Sigmoid colon (tissue), 6 donors: ENCODE measurements at regions not wholly inside any gene's neighbourhood (a gene's known extent, or its start where the extent isn't known, plus 50 kb on each side); places are given as distances from the start of the nearest gene placed in this dataset.

Source experiments
- DNase-seq: peaks from one replicate; pipeline ENCODE4 v3.0.0-alpha.2; 2019
- H3K27ac ChIP-seq, 4 donors: fragments of 200-600 bp; sonication (generic); one replicate each; pipeline ENCODE4 v1.5.1; 2016 to 2019; ENCODE audit warnings: mild to moderate bottlenecking in 1 of 4
- H3K27me3 ChIP-seq, 3 donors: fragments of 200-600 bp; sonication (generic); one replicate each; pipeline ENCODE4 v1.5.1; 2019; ENCODE audit warnings: mild to moderate bottlenecking in 1 of 3
- H3K36me3 ChIP-seq, 4 donors: fragments of 200-600 bp; sonication (generic); one replicate each; pipeline ENCODE4 v1.5.1; 2016 to 2019
- H3K4me1 ChIP-seq, 4 donors: fragments of 200-600 bp; sonication (generic); one replicate each; pipeline ENCODE4 v1.5.1; 2017 to 2019
- H3K4me3 ChIP-seq, 4 donors: fragments of 200-600 bp; sonication (generic); one replicate each; pipeline ENCODE4 v1.5.1; 2017 to 2019; ENCODE audit warnings: mild to moderate bottlenecking in 2 of 4, moderate library complexity in 1 of 4
- H3K9me3 ChIP-seq, 4 donors: fragments of 200-600 bp in 3 of 4; sonication (generic) in 3 of 4; one replicate each; pipeline versions ENCODE4 v1.5.1 to v1.6.1; 2013 to 2019
- CTCF ChIP-seq, 4 experiments: fragments of 450-650 bp in 3 of 4; fragments of 200-600 bp in 1 of 4; IDR thresholded peaks; one replicate each; pipeline ENCODE4 v1.5.1; 2016 to 2019; ENCODE audit warnings: antibody characterized with exemption in 4 of 4, mild to moderate bottlenecking in 3 of 4, moderate library complexity in 2 of 4
- EP300 ChIP-seq, 4 donors: sonication (generic); formaldehyde crosslinking; IDR thresholded peaks; one replicate each; pipeline ENCODE4 v1.6.1; 2017; ENCODE audit warnings: antibody characterized with exemption in 4 of 4
- POLR2A ChIP-seq, 2 donors: fragments of 450-650 bp; IDR thresholded peaks; one replicate each; pipeline ENCODE4 v1.6.1; 2016; ENCODE audit warnings: antibody characterized with exemption in 2 of 2, mild to moderate bottlenecking in 2 of 2, moderate library complexity in 2 of 2
- POLR2AphosphoS5 ChIP-seq, 4 donors: sonication (generic); formaldehyde crosslinking; IDR thresholded peaks; one replicate each; pipeline ENCODE4 v1.6.1; 2017; ENCODE audit warnings: antibody characterized with exemption in 4 of 4
- WGBS, 2 donors: extraction: QIAGEN DNeasy Blood & Tissue Kit; methylation state at CpG; one replicate each; pipeline ENCODE4 v1.1.7; 2013; 5-methylcytosine and 5-hydroxymethylcytosine counted together
- intact Hi-C: fragments of 100-400 bp; cut with DNase I; formaldehyde crosslinking; loops from one replicate; pipeline ENCODE4 v1.15.1; 2023
- donor health status: healthy with polysubstance abuse.
- donor health status: healthy.

GRCh38 chr2:39550701-39551285 is 113.7 kb upstream of the MAP4K3 start:
- H3K4me3 ChIP-seq, result no peak overlapping the region
- no peaks in the 10 kb centered on the region for H3K27me3 ChIP-seq
- no peaks in the 10 kb centered on the region for H3K36me3 ChIP-seq
- DNase-seq, result no peak
- no peak for TF ChIP-seq EP300 (IDR thresholded peaks at IDR 0.05)
- H3K4me1 ChIP-seq, result peaks cover 0 to 4% (median 0%) of the 10 kb centered on the region in 4 donors
- intact Hi-C loops, result no loop called here
- WGBS, 2 donors, result 13 to 49% methylated on average over 4 of the region's 4 CpGs
- no peak overlapping the region for H3K27ac ChIP-seq
- H3K9me3 ChIP-seq, result peaks cover 0 to 4% (median 0%) of the 10 kb centered on the region in 4 donors

GRCh38 chr2:39558906-39559305 is 106.8 kb upstream of the TMEM178A start:
- Histone ChIP-seq H3K27me3 (no peaks in the 10 kb centered on the region), H3K4me1 (no peaks in the 10 kb centered on the region), H3K9me3 (peaks cover 0 to 10% (median 3%) of the 10 kb centered on the region in 4 donors), H3K27ac (no peak overlapping the region), H3K4me3 (no peak overlapping the region), H3K36me3 (no peaks in the 10 kb centered on the region)
- WGBS, 2 donors, result 81 to 86% methylated on average over 1 of the region's 1 CpG
- DNase-seq, result no peak
- no peak for TF ChIP-seq EP300 (IDR thresholded peaks at IDR 0.05)
- no peak for TF ChIP-seq POLR2A (IDR thresholded peaks at IDR 0.05)
- TF ChIP-seq POLR2AphosphoS5 (IDR thresholded peaks at IDR 0.05), result no peak
- no peak for TF ChIP-seq CTCF (IDR thresholded peaks at IDR 0.05)
- intact Hi-C loops, result no loop called here

GRCh38 chr2:39563572-39563971 is 102.1 kb upstream of the TMEM178A start:
- no peak for TF ChIP-seq EP300 (IDR thresholded peaks at IDR 0.05)
- no peak for TF ChIP-seq CTCF (IDR thresholded peaks at IDR 0.05)
- TF ChIP-seq POLR2A (IDR thresholded peaks at IDR 0.05), result no peak
- no peak for TF ChIP-seq POLR2AphosphoS5 (IDR thresholded peaks at IDR 0.05)
- intact Hi-C loops, result no loop called here

GRCh38 chr2:39567507-39567906 is 98.2 kb upstream of the TMEM178A start:
- Histone ChIP-seq H3K4me1 (peaks cover 0 to 45% (median 32%) of the 10 kb centered on the region in 4 donors), H3K4me3 (no peak overlapping the region), H3K27me3 (no peaks in the 10 kb centered on the region), H3K36me3 (no peaks in the 10 kb centered on the region), H3K27ac (peak overlapping the region; percentile 8 to 66 (median 50)), H3K9me3 (peaks cover 0 to 8% (median 4%) of the 10 kb centered on the region in 4 donors)
- TF ChIP-seq CTCF (IDR thresholded peaks at IDR 0.05) (no peak), POLR2A (IDR thresholded peaks at IDR 0.05) (no peak)
- no peak for DNase-seq
- intact Hi-C loops, result no loop called here
- WGBS, 2 donors, result 93 to 99% methylated on average over 1 of the region's 1 CpG

More at GRCh38 chr2:39563572-39563971, 102.1 kb upstream of the TMEM178A start:
- Histone ChIP-seq H3K27ac (no peak overlapping the region), H3K4me1 (peaks cover 0 to 19% (median 13%) of the 10 kb centered on the region in 4 donors), H3K9me3 (peaks cover 0 to 10% (median 4%) of the 10 kb centered on the region in 4 donors), H3K27me3 (no peaks in the 10 kb centered on the region), H3K4me3 (no peak overlapping the region), H3K36me3 (no peaks in the 10 kb centered on the region)
- DNase-seq, result no peak

GRCh38 chr2:39568116-39568515 is 97.6 kb upstream of the TMEM178A start:
- H3K27ac ChIP-seq, result peak overlapping the region; percentile 8 to 66 (median 50)
- intact Hi-C loops, result no loop called here
- H3K27me3 ChIP-seq, result no peaks in the 10 kb centered on the region
- H3K9me3 ChIP-seq, result peaks cover 0 to 4% (median 3%) of the 10 kb centered on the region in 4 donors
- H3K36me3 ChIP-seq, result no peaks in the 10 kb centered on the region
- H3K4me1 ChIP-seq, result peaks cover 0 to 45% (median 32%) of the 10 kb centered on the region in 4 donors
- 51 to 82% methylated on average over 5 of the region's 5 CpGs for WGBS, 2 donors
- DNase-seq, result no peak
- TF ChIP-seq POLR2A (IDR thresholded peaks at IDR 0.05) (no peak), EP300 (IDR thresholded peaks at IDR 0.05) (no peak), POLR2AphosphoS5 (IDR thresholded peaks at IDR 0.05) (no peak)
- H3K4me3 ChIP-seq, result no peak overlapping the region

GRCh38 chr2:39568561-39569006 is 97.1 kb upstream of the TMEM178A start:
- H3K4me1 ChIP-seq, result peaks cover 0 to 45% (median 32%) of the 10 kb centered on the region in 4 donors

More at GRCh38 chr2:39568561-39569006, 97.1 kb upstream of the TMEM178A start:
- no peak overlapping the region for H3K4me3 ChIP-seq
- intact Hi-C loops, result no loop called here
- no peaks in the 10 kb centered on the region for H3K27me3 ChIP-seq
- WGBS, 2 donors, result 71 to 76% methylated on average over 3 of the region's 3 CpGs
- no peaks in the 10 kb centered on the region for H3K36me3 ChIP-seq
- no peak for DNase-seq
- TF ChIP-seq EP300 (IDR thresholded peaks at IDR 0.05), result no peak
- peak in 3 of 4 donors; percentile 18 to 37 (median 22) for TF ChIP-seq POLR2AphosphoS5 (IDR thresholded peaks at IDR 0.05)
- H3K9me3 ChIP-seq, result peaks cover 0 to 2% (median 0%) of the 10 kb centered on the region in 4 donors
- H3K27ac ChIP-seq, result peak overlapping the region; percentile 32 to 66 (median 50)
